ENCODE measurements at regions not wholly inside any gene's neighbourhood (a gene's known extent, or its start where the extent isn't known, plus 50 kb on each side); places are given as distances from the start of the nearest gene placed in this dataset.

DNA sequence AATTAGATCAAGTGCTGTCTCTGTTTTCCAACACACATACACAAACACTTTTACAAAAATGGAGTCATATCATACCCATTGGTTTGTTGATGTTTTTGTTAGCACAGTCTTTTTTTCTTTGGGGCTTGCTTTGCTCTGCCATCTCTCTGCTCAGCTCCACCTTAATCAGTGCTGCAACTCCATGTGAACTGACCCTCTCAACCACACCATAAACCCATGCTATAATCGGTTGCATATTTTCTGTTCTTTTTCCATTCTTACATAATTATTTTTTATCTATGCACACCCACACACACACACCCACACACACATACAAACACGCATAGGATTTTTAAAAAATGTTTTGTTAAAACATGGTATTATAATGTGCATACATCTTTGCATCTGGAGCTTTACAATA is 91.0 kb upstream of the CDH13 start:
- no peak overlapping the region for H3K4me3 ChIP-seq (ENCODE audit: low read length)
- no peak for DNase-seq (ENCODE audit: low read depth)
- no peak for TF ChIP-seq CTCF (conservative IDR thresholded peaks at IDR 0.05; ENCODE audit: low read length)

- H3K4me3 ChIP-seq (ENCODE audit: low read length), result no peak overlapping the region
- DNase-seq (ENCODE audit: low read depth), result no peak
- TF ChIP-seq CTCF (conservative IDR thresholded peaks at IDR 0.05; ENCODE audit: low read length), result no peak
Measured at GRCh38 chr16:82535262-82535661, 91.5 kb upstream of the CDH13 start.

DNA sequence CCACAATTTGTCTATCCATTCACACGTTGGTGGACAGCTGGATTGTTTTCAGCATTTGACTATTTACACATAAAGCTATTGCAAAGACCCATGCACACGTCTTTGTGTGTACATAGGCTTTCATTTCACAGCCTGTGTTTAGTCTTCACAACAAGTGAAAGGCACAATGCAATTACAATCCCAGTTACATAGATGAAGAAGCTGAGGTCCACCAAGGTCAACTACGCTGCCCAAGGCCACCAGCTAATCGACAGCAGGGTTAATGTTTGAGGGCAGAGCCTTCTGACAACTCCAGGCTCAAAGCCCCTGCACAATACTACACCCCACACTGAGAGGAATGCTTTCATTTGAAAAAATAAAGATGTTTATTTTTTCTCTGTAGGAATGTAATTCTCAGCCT is 93.6 kb upstream of the CDH13 start:
- no peak for TF ChIP-seq CTCF (conservative IDR thresholded peaks at IDR 0.05; ENCODE audit: low read length)
- DNase-seq (ENCODE audit: low read depth), result no peak
- H3K4me3 ChIP-seq (ENCODE audit: low read length), result no peak overlapping the region

- no peak overlapping the region for H3K4me3 ChIP-seq (ENCODE audit: low read length)
- no peak for DNase-seq (ENCODE audit: low read depth)
- TF ChIP-seq CTCF (conservative IDR thresholded peaks at IDR 0.05; ENCODE audit: low read length), result no peak
Measured at GRCh38 chr16:82530883-82531282, 95.9 kb upstream of the CDH13 start.

GRCh38 chr16:82527101-82527500 is 99.7 kb upstream of the CDH13 start:
- DNase-seq (ENCODE audit: low read depth), result no peak
- no peak overlapping the region for H3K4me3 ChIP-seq (ENCODE audit: low read length)
- no peak for TF ChIP-seq CTCF (conservative IDR thresholded peaks at IDR 0.05; ENCODE audit: low read length)

GRCh38 chr16:82524976-82525375 is 101.8 kb upstream of the CDH13 start:
- TF ChIP-seq CTCF (conservative IDR thresholded peaks at IDR 0.05; ENCODE audit: low read length), result no peak
- DNase-seq (ENCODE audit: low read depth), result no peak
- no peak overlapping the region for H3K4me3 ChIP-seq (ENCODE audit: low read length)

DNA sequence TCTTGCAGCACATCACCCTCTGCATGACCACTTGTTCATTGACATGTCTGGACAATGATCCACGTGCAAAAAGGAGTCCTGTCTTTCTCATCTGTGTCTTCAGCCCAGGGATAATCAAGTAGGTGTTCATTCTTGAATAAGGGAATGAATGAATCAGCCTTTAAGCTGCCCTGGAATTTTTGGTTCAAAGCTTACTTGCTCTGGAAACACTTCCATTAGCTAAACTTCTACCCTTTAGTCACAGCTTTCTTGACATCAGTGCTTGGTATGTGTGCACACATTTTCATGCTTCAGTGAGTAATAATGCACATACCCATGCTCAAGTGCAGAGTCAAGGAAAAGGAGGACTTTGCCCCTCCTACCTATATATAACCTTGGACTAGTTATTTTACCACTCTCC is 103.0 kb upstream of the CDH13 start:
- TF ChIP-seq CTCF (conservative IDR thresholded peaks at IDR 0.05; ENCODE audit: low read length), result no peak
- no peak for DNase-seq (ENCODE audit: low read depth)

More for the DNA sequence above, 103.0 kb upstream of the CDH13 start:
- H3K4me3 ChIP-seq (ENCODE audit: low read length), result no peak overlapping the region
